Neural progenitor cell (in vitro differentiated cells): ENCODE measurements at regions not wholly inside any gene's neighbourhood (a gene's known extent, or its start where the extent isn't known, plus 50 kb on each side); places are given as distances from the start of the nearest gene placed in this dataset.
"Not testable (repeated sequence)": the region's sequence is repeated elsewhere in the genome, so short reads cannot be mapped to it uniquely, and the experiment has no call there.

Source experiments
- DNase-seq: peaks from one replicate; pipeline ENCODE4 v3.0.0-alpha.2; 2016; ENCODE audit warnings: low spot score
- H2AFZ ChIP-seq: fragments of 200-600 bp; sonication (generic); replicated peaks from 2 replicates; pipeline ENCODE4 v1.6.1; 2016; ENCODE audit warnings: antibody characterized with exemption
- H3F3A ChIP-seq: fragments of 200-600 bp; sonication (generic); 2 replicates; pipeline ENCODE4 v1.6.1; 2016; ENCODE audit warnings: antibody characterized with exemption, low read depth
- H3K27ac ChIP-seq: fragments of 200-600 bp; sonication (generic); 2 replicates; pipeline ENCODE4 v1.5.1; 2016; ENCODE audit warnings: mild to moderate bottlenecking
- H3K27me3 ChIP-seq: fragments of 200-600 bp; sonication (generic); 2 replicates; pipeline ENCODE4 v1.6.1; 2016; ENCODE audit warnings: mild to moderate bottlenecking, moderate library complexity
- H3K36me3 ChIP-seq: fragments of 200-600 bp; sonication (generic); 2 replicates; pipeline ENCODE4 v1.5.1; 2016
- H3K4me1 ChIP-seq: fragments of 200-600 bp; sonication (generic); 2 replicates; pipeline ENCODE4 v1.6.1; 2016; ENCODE audit warnings: mixed run types
- H3K4me2 ChIP-seq: fragments of 200-600 bp; sonication (generic); 2 replicates; pipeline ENCODE4 v1.6.1; 2016
- H3K4me3 ChIP-seq: fragments of 200-600 bp; sonication (generic); 2 replicates; pipeline ENCODE4 v1.5.1; 2016
- H3K79me2 ChIP-seq: fragments of 200-600 bp; sonication (generic); 2 replicates; pipeline ENCODE4 v1.6.1; 2016; ENCODE audit warnings: low read depth
- H3K9ac ChIP-seq: fragments of 200-600 bp; sonication (generic); 2 replicates; pipeline ENCODE4 v1.6.1; 2016
- H3K9me3 ChIP-seq: fragments of 200-600 bp; sonication (generic); 2 replicates; pipeline ENCODE4 v1.5.1; 2016; ENCODE audit warnings: low read depth
- H4K20me1 ChIP-seq: fragments of 200-600 bp; sonication (generic); 2 replicates; pipeline ENCODE4 v1.6.1; 2016; ENCODE audit warnings: low read depth
- H3K27ac Mint-ChIP-seq: 3 replicates; pipeline ENCODE4 v1.8.0; 2021; ENCODE audit warnings: mixed read lengths
- H3K27me3 Mint-ChIP-seq: 2 replicates; pipeline ENCODE4 v1.8.0; 2022; ENCODE audit warnings: low read depth, mild to moderate bottlenecking, inconsistent platforms, moderate library complexity, mixed read lengths; ENCODE audit not compliant: insufficient read depth
- H3K36me3 Mint-ChIP-seq: 3 replicates; pipeline ENCODE4 v1.8.0; 2021; ENCODE audit warnings: mixed read lengths
- H3K4me1 Mint-ChIP-seq: 3 replicates; pipeline ENCODE4 v1.8.0; 2021; ENCODE audit warnings: mixed read lengths
- H3K4me3 Mint-ChIP-seq: 3 replicates; pipeline ENCODE4 v1.8.0; 2021; ENCODE audit warnings: mild to moderate bottlenecking, moderate library complexity, mixed read lengths
- H3K9me3 Mint-ChIP-seq: 3 replicates; pipeline ENCODE4 v1.8.0; 2020; ENCODE audit warnings: mixed read lengths
- CTCF ChIP-seq: fragments of 200-600 bp; sonication (generic); IDR thresholded peaks from 2 replicates; pipeline ENCODE4 v1.5.1; 2017; ENCODE audit warnings: antibody characterized with exemption, mild to moderate bottlenecking
- EZH2 ChIP-seq: fragments of 200-600 bp; sonication (generic); IDR thresholded peaks from 2 replicates; pipeline ENCODE4 v1.6.1; 2017; ENCODE audit warnings: antibody characterized with exemption, mild to moderate bottlenecking, moderate library complexity
- EZH2phosphoT487 ChIP-seq: fragments of 200-600 bp; sonication (generic); IDR thresholded peaks from 2 replicates; pipeline ENCODE4 v1.6.1; 2017; ENCODE audit warnings: antibody characterized with exemption

GRCh38 chr6:78746457-78746856 is 120.9 kb upstream of the IRAK1BP1 start:
- Histone ChIP-seq H3F3A (no peaks in the 10 kb centered on the region), H4K20me1 (no peaks in the 10 kb centered on the region), H3K27me3 (no peaks in the 10 kb centered on the region), H3K27ac (no peak overlapping the region), H3K4me2 (no peak overlapping the region), H3K9ac (no peak overlapping the region), H3K4me3 (no peak overlapping the region), H3K79me2 (no peaks in the 10 kb centered on the region), H2AFZ (no peak overlapping the region), H3K36me3 (no peaks in the 10 kb centered on the region), H3K9me3 (peaks cover 12% of the 10 kb centered on the region), H3K4me1 (no peaks in the 10 kb centered on the region)
- Mint-ChIP-seq H3K4me1 (no peaks in the 10 kb centered on the region), H3K9me3 (peaks cover 24% of the 10 kb centered on the region), H3K27ac (no peak overlapping the region), H3K27me3 (no peaks in the 10 kb centered on the region), H3K4me3 (no peak overlapping the region), H3K36me3 (no peaks in the 10 kb centered on the region)
- DNase-seq = no peak
- TF ChIP-seq CTCF = no peak
- TF ChIP-seq EZH2phosphoT487 = no peak
- no peak for TF ChIP-seq EZH2

GRCh38 chr6:78749326-78749725 is 118.0 kb upstream of the IRAK1BP1 start:
- Histone ChIP-seq H3K4me1 (no peaks in the 10 kb centered on the region), H3K9me3 (peaks cover 4% of the 10 kb centered on the region), H4K20me1 (no peaks in the 10 kb centered on the region), H3K27ac (no peak overlapping the region), H2AFZ (no peak overlapping the region), H3K36me3 (no peaks in the 10 kb centered on the region), H3K4me3 (no peak overlapping the region), H3K4me2 (no peak overlapping the region), H3F3A (no peaks in the 10 kb centered on the region), H3K79me2 (no peaks in the 10 kb centered on the region), H3K27me3 (no peaks in the 10 kb centered on the region), H3K9ac (no peak overlapping the region)
- no peak for DNase-seq
- Mint-ChIP-seq H3K4me3 (no peak overlapping the region), H3K9me3 (peaks cover 13% of the 10 kb centered on the region), H3K36me3 (no peaks in the 10 kb centered on the region), H3K27me3 (no peaks in the 10 kb centered on the region), H3K4me1 (no peaks in the 10 kb centered on the region), H3K27ac (no peak overlapping the region)
- TF ChIP-seq EZH2phosphoT487 (no peak), CTCF (no peak), EZH2 (no peak)

- H3K4me3 Mint-ChIP-seq, H3K4me1 Mint-ChIP-seq, H3K27ac Mint-ChIP-seq, H3K4me3 ChIP-seq, H3K9ac ChIP-seq, H3F3A ChIP-seq, H2AFZ ChIP-seq, H3K4me1 ChIP-seq, H4K20me1 ChIP-seq, DNase-seq, H3K36me3 Mint-ChIP-seq, H3K27me3 ChIP-seq, H3K9me3 ChIP-seq, H3K36me3 ChIP-seq, H3K9me3 Mint-ChIP-seq, H3K27ac ChIP-seq, H3K79me2 ChIP-seq, H3K27me3 Mint-ChIP-seq, H3K4me2 ChIP-seq: not testable (repeated sequence)
These were observed 109.0 kb upstream of the IRAK1BP1 start for GRCh38 chr6:78758297-78758798.

GRCh38 chr6:78768271-78768670 is 99.1 kb upstream of the IRAK1BP1 start:
- H3K36me3 Mint-ChIP-seq = no peaks in the 10 kb centered on the region
- H3K9me3 ChIP-seq = no peaks in the 10 kb centered on the region
- H3K9me3 Mint-ChIP-seq = no peaks in the 10 kb centered on the region
- peaks cover 12% of the 10 kb centered on the region for H3K4me1 Mint-ChIP-seq
- no peak overlapping the region for H3K4me3 Mint-ChIP-seq
- no peak overlapping the region for H2AFZ ChIP-seq
- no peak for TF ChIP-seq CTCF
- TF ChIP-seq EZH2 = no peak
- no peak for TF ChIP-seq EZH2phosphoT487
- no peaks in the 10 kb centered on the region for H3K27me3 Mint-ChIP-seq
- H4K20me1 ChIP-seq = no peaks in the 10 kb centered on the region
- H3K27me3 ChIP-seq = no peaks in the 10 kb centered on the region
- H3K4me1 ChIP-seq = no peaks in the 10 kb centered on the region
- H3K79me2 ChIP-seq = no peaks in the 10 kb centered on the region
- no peak overlapping the region for H3K4me2 ChIP-seq
- no peaks in the 10 kb centered on the region for H3F3A ChIP-seq
- H3K27ac ChIP-seq = no peak overlapping the region
- no peak overlapping the region for H3K9ac ChIP-seq
- DNase-seq = no peak
- no peaks in the 10 kb centered on the region for H3K36me3 ChIP-seq
- H3K27ac Mint-ChIP-seq = no peak overlapping the region
- H3K4me3 ChIP-seq = no peak overlapping the region
